NOMO-1 (cell line): ENCODE measurements at regions not wholly inside any gene's neighbourhood (a gene's known extent, or its start where the extent isn't known, plus 50 kb on each side); places are given as distances from the start of the nearest gene placed in this dataset.

Source experiments
- DNase-seq, 2 experiments: peaks; one replicate each; lab custom pipeline; 2025; ENCODE audit not compliant: unreplicated experiment in 2 of 2; lab: John Stamatoyannopoulos, UW

- DNase-seq = no peak
Observed at GRCh38 chr6:103255132-103255531, 1604.6 kb downstream of the HACE1 start.

GRCh38 chr6:103236923-103237322, 1622.8 kb downstream of the HACE1 start:
- no peak for DNase-seq

GRCh38 chr6:103231181-103231580, 1628.5 kb downstream of the HACE1 start:
- DNase-seq = no peak

- no peak for DNase-seq
Observed at GRCh38 chr6:103215847-103216246, 1643.9 kb downstream of the HACE1 start.

- DNase-seq = no peak
Observed at GRCh38 chr6:103210686-103211085, 1649.0 kb downstream of the HACE1 start.

- no peak for DNase-seq
Observed at GRCh38 chr6:103198386-103198785, 1661.3 kb downstream of the HACE1 start.

- DNase-seq = no peak
Observed at GRCh38 chr6:103193413-103193812, 1666.3 kb downstream of the HACE1 start.

- DNase-seq = no peak
Observed at GRCh38 chr6:103191391-103192093, 1668.2 kb downstream of the HACE1 start.

- DNase-seq = no peak
Observed at GRCh38 chr6:103184776-103185175, 1674.9 kb downstream of the HACE1 start.

GRCh38 chr6:103183831-103184411, 1675.8 kb downstream of the HACE1 start:
- DNase-seq = no peak

GRCh38 chr6:103178193-103178592, 1681.5 kb downstream of the HACE1 start:
- no peak for DNase-seq

GRCh38 chr6:103177791-103178190, 1681.9 kb downstream of the HACE1 start:
- no peak for DNase-seq

- no peak for DNase-seq
Observed at GRCh38 chr6:103175056-103175455, 1684.7 kb downstream of the HACE1 start.

- no peak for DNase-seq
Observed at GRCh38 chr6:103167345-103168071, 1692.2 kb downstream of the HACE1 start.

- DNase-seq = no peak
Observed at GRCh38 chr6:103154779-103155572, 1704.7 kb downstream of the HACE1 start.

GRCh38 chr6:103153016-103153415, 1706.7 kb downstream of the HACE1 start:
- DNase-seq = no peak

- no peak for DNase-seq
Observed at GRCh38 chr6:103142902-103143301, 1716.8 kb downstream of the HACE1 start.

- no peak for DNase-seq
Observed at GRCh38 chr6:103140308-103141027, 1719.3 kb downstream of the HACE1 start.

- DNase-seq = no peak
Observed at GRCh38 chr6:103139377-103139776, 1720.3 kb downstream of the HACE1 start.

- DNase-seq = no peak
Observed at GRCh38 chr6:103124471-103124870, 1731.0 kb downstream of the GRIK2 start.
